GM12864 (cell line): ENCODE measurements at regions not wholly inside any gene's neighbourhood (a gene's known extent, or its start where the extent isn't known, plus 50 kb on each side); places are given as distances from the start of the nearest gene placed in this dataset.

Experiments
- DNase-seq: peaks from one replicate; pipeline ENCODE4 v3.0.0-alpha.2; 2011; ENCODE audit warnings: low read depth
- H3K4me3 ChIP-seq: 2 replicates; pipeline ENCODE4 v1.5.1; 2011; ENCODE audit warnings: mild to moderate bottlenecking, low read depth, low read length, control low read depth
- CTCF ChIP-seq: IDR thresholded peaks from 2 replicates; pipeline ENCODE4 v1.5.1; 2011; ENCODE audit warnings: low read depth, mild to moderate bottlenecking, moderate library complexity, low read length, control low read depth, inconsistent platforms; ENCODE audit errors: missing control alignments

GRCh38 chr10:21257191-21257590 lies 268.3 kb downstream of the SKIDA1 start:
- TF ChIP-seq CTCF, result no peak
- DNase-seq, result no peak
- no peak overlapping the region for H3K4me3 ChIP-seq

DNA sequence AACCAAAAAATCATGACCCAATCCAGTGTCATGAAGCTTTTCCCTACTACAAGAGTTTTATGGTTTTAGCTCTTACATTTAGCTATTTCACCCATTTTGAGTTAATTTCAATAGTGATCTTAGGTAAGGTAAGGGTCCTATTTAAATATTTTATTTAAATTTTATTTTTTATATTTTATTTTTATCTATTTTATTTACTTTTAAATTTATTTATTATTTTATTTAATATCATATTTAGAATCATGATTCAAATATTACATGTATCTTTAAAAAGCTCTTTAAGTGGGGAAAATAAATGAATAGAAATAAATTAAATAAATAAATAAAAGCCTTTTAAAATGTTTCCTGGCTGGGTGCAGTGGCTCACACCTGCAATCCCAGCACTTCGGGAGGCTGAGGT lies 276.0 kb downstream of the SKIDA1 start:
- TF ChIP-seq CTCF, result no peak
- no peak for DNase-seq
- no peak overlapping the region for H3K4me3 ChIP-seq

DNA sequence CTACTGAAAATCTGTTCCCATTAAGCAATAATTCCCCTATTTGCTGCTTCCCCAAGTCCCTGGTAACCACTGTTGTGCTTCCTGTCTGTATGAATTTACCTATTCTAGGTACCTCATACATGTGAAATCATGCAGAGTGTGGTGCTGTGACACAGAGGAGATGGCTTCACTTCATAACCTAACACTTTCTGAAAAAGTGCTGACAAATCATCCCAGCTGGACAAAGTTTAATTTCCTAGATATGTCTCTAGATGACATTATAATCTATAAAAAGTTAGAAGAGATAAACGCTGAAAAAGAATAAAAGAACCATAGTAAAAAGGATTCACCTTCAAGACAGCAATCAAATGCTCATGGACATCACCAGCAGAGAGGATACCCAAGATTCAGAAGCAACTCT lies 277.9 kb downstream of the SKIDA1 start:
- no peak overlapping the region for H3K4me3 ChIP-seq
- no peak for TF ChIP-seq CTCF
- DNase-seq, result no peak

DNA sequence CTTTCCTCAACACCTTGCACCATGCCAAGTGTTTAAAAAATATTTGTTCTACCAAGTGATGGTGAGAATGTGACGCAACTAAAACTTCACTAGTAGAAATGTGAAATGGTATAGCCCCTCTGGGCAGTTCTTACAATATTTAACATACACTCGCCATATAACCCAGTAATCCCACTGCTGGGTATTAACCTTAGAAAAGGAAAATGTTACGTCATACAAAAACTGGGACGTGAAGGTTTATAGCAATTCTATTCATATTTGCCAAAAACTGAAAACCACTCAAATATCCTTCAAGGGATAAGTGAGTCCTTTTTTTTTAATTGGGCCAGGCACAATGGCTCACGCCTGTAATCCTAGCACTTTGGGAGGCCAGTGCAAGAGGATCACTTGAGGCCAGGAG lies 279.3 kb downstream of the SKIDA1 start:
- no peak overlapping the region for H3K4me3 ChIP-seq
- TF ChIP-seq CTCF, result no peak
- DNase-seq, result no peak

- no peak for DNase-seq
- no peak overlapping the region for H3K4me3 ChIP-seq
- TF ChIP-seq CTCF, result no peak
Measured at GRCh38 chr10:21243748-21244257, 281.7 kb downstream of the SKIDA1 start.

- DNase-seq, result no peak
- H3K4me3 ChIP-seq, result no peak overlapping the region
- TF ChIP-seq CTCF, result no peak
Measured at GRCh38 chr10:21242915-21243314, 282.6 kb downstream of the SKIDA1 start.

DNA sequence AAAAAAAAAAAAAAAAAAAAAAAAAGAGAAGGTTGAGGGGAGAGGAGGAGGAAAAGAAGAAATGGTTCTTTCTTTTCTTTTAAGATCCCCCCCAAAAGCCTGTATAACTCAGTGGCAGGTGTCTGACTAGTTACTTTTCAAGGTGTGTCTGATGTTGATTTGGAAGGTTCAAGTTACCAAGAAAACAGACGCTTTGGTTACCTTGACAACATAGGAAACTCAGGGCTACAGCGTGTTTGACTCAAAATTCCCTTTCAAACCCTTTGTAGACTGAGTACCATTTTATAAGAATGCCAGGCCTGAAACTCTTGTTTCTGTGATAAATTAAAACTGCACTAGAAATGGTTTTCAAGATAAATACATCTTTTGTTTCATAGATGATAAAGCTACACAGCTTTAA lies 286.8 kb downstream of the SKIDA1 start:
- TF ChIP-seq CTCF, result no peak
- no peak overlapping the region for H3K4me3 ChIP-seq
- DNase-seq, result no peak
